ENCODE measurements at regions not wholly inside any gene's neighbourhood (a gene's known extent, or its start where the extent isn't known, plus 50 kb on each side); places are given as distances from the start of the nearest gene placed in this dataset.

DNA sequence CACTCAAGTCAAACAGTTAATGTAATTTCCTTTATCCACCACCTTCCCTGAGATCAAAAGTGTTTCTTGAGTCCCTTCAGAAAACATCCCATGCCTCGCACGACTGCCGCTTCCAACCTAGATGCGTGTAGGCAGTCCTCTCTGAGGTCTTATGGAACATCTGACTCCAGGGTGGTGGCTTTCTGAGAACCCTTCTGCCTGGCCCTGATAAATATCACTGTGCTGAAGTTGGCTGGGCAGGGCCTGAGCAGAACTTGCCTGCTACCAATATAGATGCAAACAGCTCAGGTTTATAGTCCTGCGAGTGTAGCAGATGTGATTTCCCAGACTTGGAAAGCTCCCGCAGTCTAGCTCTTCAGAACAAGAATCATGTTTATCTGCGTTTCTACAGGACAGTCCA, 61.1 kb upstream of the GPR12 start:
- no peaks in the 10 kb centered on the region for H3K36me3 Mint-ChIP-seq
- H3K27me3 Mint-ChIP-seq: peaks cover 3% of the 10 kb centered on the region
- no peaks in the 10 kb centered on the region for H3K9me3 Mint-ChIP-seq
- H3K4me1 Mint-ChIP-seq: no peaks in the 10 kb centered on the region
- ATAC-seq (ENCODE audit: low read depth): no peak
- no peak for DNase-seq
- H3K27ac Mint-ChIP-seq: no peak overlapping the region
- POLR2A ChIA-PET: no interaction called here
- no peak overlapping the region for H3K4me3 Mint-ChIP-seq

- ATAC-seq (ENCODE audit: low read depth) (no peak), DNase-seq (no peak)
- POLR2A ChIA-PET: no interaction called here
- no peak overlapping the region for H3K4me3 Mint-ChIP-seq
- H3K36me3 Mint-ChIP-seq: no peaks in the 10 kb centered on the region
- H3K27me3 Mint-ChIP-seq: peaks cover 3% of the 10 kb centered on the region
- H3K9me3 Mint-ChIP-seq: no peaks in the 10 kb centered on the region
- H3K27ac Mint-ChIP-seq: no peak overlapping the region
- no peaks in the 10 kb centered on the region for H3K4me1 Mint-ChIP-seq
Observed at GRCh38 chr13:26820871-26821270, 60.3 kb upstream of the GPR12 start.

DNA sequence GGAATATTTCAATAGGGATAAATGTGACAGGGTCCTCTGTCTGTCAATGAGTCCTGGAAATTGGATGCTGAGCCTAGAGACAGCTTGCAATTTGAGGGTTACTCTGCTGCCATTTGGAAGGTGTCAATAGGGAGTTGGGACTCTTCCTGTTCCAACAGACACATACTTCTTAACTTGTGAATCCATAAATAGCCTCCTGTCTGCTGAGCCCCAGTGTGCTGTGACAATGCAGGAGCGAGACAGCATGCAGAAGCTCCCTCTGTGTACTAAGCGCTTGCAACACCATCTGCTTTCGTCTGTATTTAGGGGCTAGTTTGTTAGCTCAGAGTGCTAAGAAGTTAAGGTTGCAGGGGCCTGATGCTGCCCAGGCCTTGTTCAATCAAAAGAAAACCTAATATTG, 58.5 kb upstream of the GPR12 start:
- H3K4me1 Mint-ChIP-seq: no peaks in the 10 kb centered on the region
- H3K36me3 Mint-ChIP-seq: no peaks in the 10 kb centered on the region
- peaks cover 7% of the 10 kb centered on the region for H3K27me3 Mint-ChIP-seq
- POLR2A ChIA-PET: no interaction called here
- no peaks in the 10 kb centered on the region for H3K9me3 Mint-ChIP-seq
- no peak for ATAC-seq (ENCODE audit: low read depth)
- no peak overlapping the region for H3K27ac Mint-ChIP-seq
- H3K4me3 Mint-ChIP-seq: no peak overlapping the region
- DNase-seq: no peak

GRCh38 chr13:26816881-26817280, 56.3 kb upstream of the GPR12 start:
- Mint-ChIP-seq H3K4me3 (no peak overlapping the region), H3K9me3 (no peaks in the 10 kb centered on the region), H3K27ac (no peak overlapping the region), H3K36me3 (no peaks in the 10 kb centered on the region), H3K27me3 (peaks cover 12% of the 10 kb centered on the region), H3K4me1 (no peaks in the 10 kb centered on the region)
- ATAC-seq (ENCODE audit: low read depth) (no peak), DNase-seq (no peak)
- POLR2A ChIA-PET: no interaction called here

DNA sequence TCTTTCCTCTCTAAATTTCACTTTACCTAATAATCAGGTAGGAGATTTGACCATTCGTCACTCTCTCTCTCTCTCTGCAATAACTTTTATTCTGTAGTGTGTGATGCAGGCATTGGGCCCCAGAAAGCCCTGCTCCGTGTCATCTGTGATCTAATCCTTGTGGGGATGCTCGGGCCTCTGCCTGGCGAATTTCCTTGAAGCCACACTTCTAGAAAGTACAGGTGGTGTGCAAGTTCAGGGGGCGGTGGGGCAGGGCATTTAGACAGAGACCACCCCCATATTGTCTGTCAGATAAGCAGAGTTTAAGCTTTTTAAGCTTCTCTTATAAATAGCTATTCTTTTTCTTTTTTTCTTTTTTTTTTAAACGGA, 53.4 kb upstream of the GPR12 start:
- Mint-ChIP-seq H3K36me3 (no peaks in the 10 kb centered on the region), H3K4me1 (no peaks in the 10 kb centered on the region), H3K27me3 (peaks cover 30% of the 10 kb centered on the region), H3K4me3 (no peak overlapping the region), H3K27ac (no peak overlapping the region), H3K9me3 (no peaks in the 10 kb centered on the region)
- POLR2A ChIA-PET: no interaction called here
- DNase-seq: no peak
- ATAC-seq (ENCODE audit: low read depth): no peak

GRCh38 chr13:26813321-26813979, 52.9 kb upstream of the GPR12 start:
- no peak overlapping the region for H3K4me3 Mint-ChIP-seq

GRCh38 chr13:26811581-26811980, 51.0 kb upstream of the GPR12 start:
- H3K4me3 Mint-ChIP-seq: no peak overlapping the region
- H3K4me1 Mint-ChIP-seq: no peaks in the 10 kb centered on the region
- no peaks in the 10 kb centered on the region for H3K36me3 Mint-ChIP-seq
- no peak overlapping the region for H3K27ac Mint-ChIP-seq
- no peak for DNase-seq
- POLR2A ChIA-PET: no interaction called here
- no peak for ATAC-seq (ENCODE audit: low read depth)
- H3K9me3 Mint-ChIP-seq: peaks cover 1% of the 10 kb centered on the region
- H3K27me3 Mint-ChIP-seq: peaks cover 43% of the 10 kb centered on the region

More at GRCh38 chr13:26813321-26813979, 52.9 kb upstream of the GPR12 start:
- Mint-ChIP-seq H3K36me3 (no peaks in the 10 kb centered on the region), H3K4me1 (no peaks in the 10 kb centered on the region), H3K9me3 (no peaks in the 10 kb centered on the region), H3K27me3 (peaks cover 34% of the 10 kb centered on the region), H3K27ac (no peak overlapping the region)
- DNase-seq (no peak), ATAC-seq (ENCODE audit: low read depth) (no peak)
- POLR2A ChIA-PET: no interaction called here

Measured in activated naive CD8-positive, alpha-beta T cell treated with anti-CD3 and anti-CD28 coated beads, Interleukin-2, amount 10 ng/mL, durations not matched to agents 7 days and 5 days (primary cell).